ENCODE measurements at regions not wholly inside any gene's neighbourhood (a gene's known extent, or its start where the extent isn't known, plus 50 kb on each side); places are given as distances from the start of the nearest gene placed in this dataset.

- TF ChIP-seq CTCF (IDR thresholded peaks at IDR 0.05; ENCODE audit: insufficient read depth, low read length, poor library complexity, severe bottlenecking) = no peak
- no peak for DNase-seq (ENCODE audit: low read depth)
- Histone ChIP-seq H3K36me3 (ENCODE audit: control insufficient read depth, insufficient read depth, low read length) (no peaks in the 10 kb centered on the region), H3K27me3 (ENCODE audit: control insufficient read depth, insufficient read depth, low read length) (no peaks in the 10 kb centered on the region), H3K4me3 (ENCODE audit: low read depth, low read length) (no peak overlapping the region)
Measured at GRCh38 chr5:26232706-26233105, 805.7 kb downstream of the CDH9 start.

DNA sequence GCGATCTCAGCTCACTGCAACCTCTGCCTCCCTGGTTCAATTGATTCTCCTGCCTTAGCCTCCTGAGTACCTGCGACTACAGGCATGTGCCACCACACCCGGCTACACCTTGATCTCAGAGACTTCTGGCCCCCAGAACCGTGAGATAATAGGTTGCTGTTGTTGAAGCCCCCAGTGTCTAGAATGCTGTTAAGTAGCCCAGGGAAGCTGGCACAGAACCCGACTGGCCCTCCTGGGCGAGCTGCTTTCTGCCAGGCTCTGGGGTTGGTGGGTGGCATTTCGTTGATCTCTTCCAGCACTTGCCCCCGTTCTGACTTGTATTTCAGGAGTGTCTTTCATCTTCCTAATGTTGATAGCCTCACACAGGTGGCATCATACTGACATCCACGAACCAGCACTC, 807.1 kb downstream of the CDH9 start:
- H3K36me3 ChIP-seq (ENCODE audit: control insufficient read depth, insufficient read depth, low read length) = no peaks in the 10 kb centered on the region
- DNase-seq (ENCODE audit: low read depth) = no peak
- H3K4me3 ChIP-seq (ENCODE audit: low read depth, low read length) = no peak overlapping the region
- no peaks in the 10 kb centered on the region for H3K27me3 ChIP-seq (ENCODE audit: control insufficient read depth, insufficient read depth, low read length)
- no peak for TF ChIP-seq CTCF (IDR thresholded peaks at IDR 0.05; ENCODE audit: insufficient read depth, low read length, poor library complexity, severe bottlenecking)

- DNase-seq (ENCODE audit: low read depth) = no peak
- no peaks in the 10 kb centered on the region for H3K27me3 ChIP-seq (ENCODE audit: control insufficient read depth, insufficient read depth, low read length)
- no peak overlapping the region for H3K4me3 ChIP-seq (ENCODE audit: low read depth, low read length)
- no peaks in the 10 kb centered on the region for H3K36me3 ChIP-seq (ENCODE audit: control insufficient read depth, insufficient read depth, low read length)
- TF ChIP-seq CTCF (IDR thresholded peaks at IDR 0.05; ENCODE audit: insufficient read depth, low read length, poor library complexity, severe bottlenecking) = no peak
Measured at GRCh38 chr5:26229848-26230247, 808.5 kb downstream of the CDH9 start.

- no peaks in the 10 kb centered on the region for H3K36me3 ChIP-seq (ENCODE audit: control insufficient read depth, insufficient read depth, low read length)
- TF ChIP-seq CTCF (IDR thresholded peaks at IDR 0.05; ENCODE audit: insufficient read depth, low read length, poor library complexity, severe bottlenecking) = no peak
- no peaks in the 10 kb centered on the region for H3K27me3 ChIP-seq (ENCODE audit: control insufficient read depth, insufficient read depth, low read length)
- no peak overlapping the region for H3K4me3 ChIP-seq (ENCODE audit: low read depth, low read length)
- DNase-seq (ENCODE audit: low read depth) = no peak
Measured at GRCh38 chr5:26227245-26227644, 811.1 kb downstream of the CDH9 start.

DNA sequence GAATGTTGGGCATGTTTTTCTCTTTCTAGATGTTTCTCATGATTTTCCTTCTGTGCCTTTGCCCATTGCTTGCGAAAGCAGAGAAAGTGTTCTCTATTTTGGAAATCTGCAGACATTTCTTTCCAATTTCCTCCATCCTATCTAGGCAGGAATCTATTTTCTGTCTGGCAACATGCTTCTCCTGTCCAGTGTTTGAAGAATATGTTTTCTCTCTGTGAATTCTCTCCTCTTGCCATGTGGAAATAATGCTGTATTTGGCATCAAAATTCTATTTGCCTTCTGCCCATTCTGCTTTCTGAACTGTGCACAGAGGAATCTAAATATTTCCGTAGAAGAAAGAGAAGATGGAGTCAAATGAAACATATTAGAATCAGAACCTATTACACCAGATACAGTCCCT, 833.3 kb downstream of the CDH9 start:
- H3K27me3 ChIP-seq (ENCODE audit: control insufficient read depth, insufficient read depth, low read length) = no peaks in the 10 kb centered on the region
- H3K36me3 ChIP-seq (ENCODE audit: control insufficient read depth, insufficient read depth, low read length) = no peaks in the 10 kb centered on the region
- DNase-seq (ENCODE audit: low read depth) = no peak
- no peak overlapping the region for H3K4me3 ChIP-seq (ENCODE audit: low read depth, low read length)
- TF ChIP-seq CTCF (IDR thresholded peaks at IDR 0.05; ENCODE audit: insufficient read depth, low read length, poor library complexity, severe bottlenecking) = no peak

GRCh38 chr5:26193626-26194025, 844.8 kb downstream of the CDH9 start:
- H3K27me3 ChIP-seq (ENCODE audit: control insufficient read depth, insufficient read depth, low read length) = no peaks in the 10 kb centered on the region
- no peak for TF ChIP-seq CTCF (IDR thresholded peaks at IDR 0.05; ENCODE audit: insufficient read depth, low read length, poor library complexity, severe bottlenecking)
- H3K36me3 ChIP-seq (ENCODE audit: control insufficient read depth, insufficient read depth, low read length) = no peaks in the 10 kb centered on the region
- no peak overlapping the region for H3K4me3 ChIP-seq (ENCODE audit: low read depth, low read length)
- no peak for DNase-seq (ENCODE audit: low read depth)

All from kidney epithelial cell (primary cell).